ENCODE measurements at regions not wholly inside any gene's neighbourhood (a gene's known extent, or its start where the extent isn't known, plus 50 kb on each side); places are given as distances from the start of the nearest gene placed in this dataset.

GRCh38 chr18:70457223-70457622 is 168.4 kb downstream of the SOCS6 start:
- no peak for DNase-seq (ENCODE audit: low read depth)

GRCh38 chr18:70456376-70456775 is 167.5 kb downstream of the SOCS6 start:
- DNase-seq (ENCODE audit: low read depth) = no peak

GRCh38 chr18:70455731-70456130 is 166.9 kb downstream of the SOCS6 start:
- no peak for DNase-seq (ENCODE audit: low read depth)

GRCh38 chr18:70454704-70455322 is 166.0 kb downstream of the SOCS6 start:
- peak; percentile 68 for DNase-seq (ENCODE audit: low read depth)

DNA sequence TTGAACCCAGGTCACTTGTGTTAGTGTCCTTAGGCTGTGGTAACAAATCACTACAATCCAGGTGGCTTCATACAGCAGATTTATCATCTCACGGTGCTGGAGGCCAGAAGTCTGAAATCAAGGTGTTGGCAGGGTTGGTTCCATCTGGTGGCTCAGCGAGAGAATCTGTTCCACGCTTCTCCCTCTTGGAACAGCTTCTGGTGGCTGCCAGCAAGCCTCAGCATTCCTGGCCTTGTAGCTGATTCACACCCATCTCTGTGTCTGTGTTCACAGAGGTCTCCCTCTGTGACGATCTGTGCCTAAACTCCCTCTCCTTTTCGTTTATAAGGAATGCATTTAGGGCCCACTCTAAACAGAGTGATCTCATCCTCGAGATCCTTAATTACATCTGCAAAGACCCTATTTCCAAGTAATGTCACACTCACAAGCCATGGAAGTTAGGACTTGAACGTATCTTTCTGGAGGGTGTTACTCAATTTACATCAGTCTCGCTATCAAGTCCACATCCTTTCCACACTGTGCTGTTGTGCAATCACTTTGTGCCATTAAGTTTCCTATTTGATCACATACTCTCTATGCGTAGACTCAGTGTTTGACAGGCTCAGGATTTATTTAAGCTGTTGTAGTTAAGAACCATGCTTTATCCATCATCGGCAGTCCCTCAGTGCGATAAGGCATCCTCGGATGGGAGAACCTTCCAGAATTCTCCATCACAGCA is 164.4 kb downstream of the SOCS6 start:
- no peak for DNase-seq (ENCODE audit: low read depth)

DNA sequence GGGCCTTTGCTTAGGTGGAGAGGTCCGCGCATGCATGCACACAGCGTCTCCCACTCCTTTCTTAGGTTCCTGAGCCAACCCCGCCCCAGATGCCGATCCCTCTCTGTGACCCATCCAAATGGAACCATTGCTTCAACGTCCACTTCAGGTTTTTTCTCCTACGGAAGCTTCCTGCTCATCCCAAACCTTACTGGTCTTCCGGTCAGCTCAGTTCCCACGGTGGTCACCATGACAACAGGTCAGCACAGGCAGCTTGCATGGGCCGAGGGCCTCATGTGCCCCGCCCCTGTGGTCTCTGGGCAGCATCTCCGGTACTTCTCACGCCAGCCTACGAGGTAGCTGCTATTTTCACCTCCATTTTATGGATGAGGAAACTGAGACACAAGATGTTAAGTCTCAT is 163.7 kb downstream of the SOCS6 start:
- no peak for DNase-seq (ENCODE audit: low read depth)

GRCh38 chr18:70450426-70451253 is 161.8 kb downstream of the SOCS6 start:
- DNase-seq (ENCODE audit: low read depth) = peak; percentile 22

DNA sequence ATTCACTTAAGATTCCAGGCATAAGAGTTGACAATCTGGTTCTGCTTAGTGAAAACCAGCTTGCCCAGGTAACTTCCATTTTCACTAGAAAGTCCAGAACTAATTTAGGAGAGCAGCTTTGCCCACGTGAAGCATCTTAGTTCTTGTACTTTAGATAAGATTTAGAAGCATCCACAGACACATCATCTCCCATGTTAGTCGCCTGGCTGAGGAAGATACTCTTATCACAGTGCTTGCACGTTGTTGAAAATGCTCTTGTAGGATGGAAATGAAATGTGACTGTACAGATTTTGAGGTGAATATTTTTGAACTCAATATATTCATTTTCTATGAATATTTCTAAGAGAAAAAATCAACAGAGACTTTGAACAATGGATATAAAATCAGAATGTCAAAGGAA is 159.7 kb downstream of the SOCS6 start:
- DNase-seq (ENCODE audit: low read depth) = no peak

DNA sequence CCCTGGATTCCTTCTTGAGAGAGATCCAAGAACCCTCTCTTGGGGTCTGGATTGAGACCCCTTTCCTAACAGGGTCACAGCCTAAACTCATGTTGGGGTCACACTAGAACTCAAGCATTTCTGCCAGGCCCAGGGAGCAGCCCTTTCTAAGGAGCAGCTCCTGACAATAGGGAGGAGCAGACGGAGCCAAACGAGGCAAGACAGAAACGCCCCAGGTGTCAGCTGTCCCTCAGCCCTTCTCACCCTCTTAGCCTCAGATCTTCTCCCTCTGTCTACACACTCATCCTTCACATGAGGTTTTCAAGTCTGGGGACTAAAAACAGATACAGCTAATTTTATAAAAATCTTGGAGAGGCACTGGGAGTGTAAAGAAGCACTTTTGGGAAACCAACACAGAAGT is 157.2 kb downstream of the SOCS6 start:
- DNase-seq (ENCODE audit: low read depth) = no peak

DNA sequence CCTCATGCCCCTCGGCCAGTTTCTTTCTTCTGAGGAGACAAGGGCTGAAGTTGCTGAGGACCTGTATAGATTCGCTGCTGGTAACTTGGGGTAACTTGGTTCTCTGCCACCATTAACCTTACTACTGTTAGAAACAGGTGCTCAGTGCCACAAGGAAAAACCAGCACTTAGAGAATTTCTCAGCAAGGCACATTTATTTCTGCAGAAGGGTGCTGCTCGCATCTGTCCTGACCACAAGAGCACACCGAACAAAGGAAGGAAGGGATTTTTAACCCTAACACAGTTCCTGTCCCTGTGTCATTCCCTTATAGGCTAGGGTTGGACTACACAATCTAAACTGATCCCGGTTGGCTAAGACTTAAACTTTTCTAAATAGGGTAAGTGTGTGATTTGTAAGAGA is 154.1 kb downstream of the SOCS6 start:
- no peak for DNase-seq (ENCODE audit: low read depth)

DNA sequence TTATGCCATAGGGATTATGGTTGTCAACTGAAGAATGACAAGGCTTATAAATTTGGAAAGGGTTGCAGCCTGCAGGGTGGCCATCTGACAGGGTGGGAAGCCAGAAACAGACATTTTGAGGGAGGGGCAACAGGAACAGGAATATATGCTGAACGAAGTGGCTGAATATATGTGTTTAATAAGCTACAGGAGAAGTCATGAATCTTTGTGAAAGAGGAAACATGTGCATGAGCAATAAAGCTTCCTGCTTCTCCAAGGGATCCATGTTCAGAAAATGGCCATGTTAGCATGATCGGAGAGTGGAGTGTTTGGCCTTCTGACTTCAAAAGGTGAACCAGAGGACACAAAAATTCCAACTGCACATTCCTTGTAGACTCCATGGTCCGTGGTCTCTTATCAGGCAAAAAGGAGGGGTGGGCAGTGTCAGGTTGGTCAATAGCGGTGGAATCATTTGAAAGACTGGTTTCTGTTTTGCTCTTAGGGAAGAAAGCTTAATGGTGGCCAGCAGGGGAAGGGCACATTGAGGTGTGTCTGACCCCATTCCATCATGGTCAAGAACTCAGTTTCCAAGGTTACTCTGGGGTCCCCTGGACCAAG is 144.1 kb downstream of the SOCS6 start:
- no peak for DNase-seq (ENCODE audit: low read depth)

- DNase-seq (ENCODE audit: low read depth) = peak; percentile 91
These were observed 142.4 kb downstream of the SOCS6 start for GRCh38 chr18:70431203-70431624.

DNA sequence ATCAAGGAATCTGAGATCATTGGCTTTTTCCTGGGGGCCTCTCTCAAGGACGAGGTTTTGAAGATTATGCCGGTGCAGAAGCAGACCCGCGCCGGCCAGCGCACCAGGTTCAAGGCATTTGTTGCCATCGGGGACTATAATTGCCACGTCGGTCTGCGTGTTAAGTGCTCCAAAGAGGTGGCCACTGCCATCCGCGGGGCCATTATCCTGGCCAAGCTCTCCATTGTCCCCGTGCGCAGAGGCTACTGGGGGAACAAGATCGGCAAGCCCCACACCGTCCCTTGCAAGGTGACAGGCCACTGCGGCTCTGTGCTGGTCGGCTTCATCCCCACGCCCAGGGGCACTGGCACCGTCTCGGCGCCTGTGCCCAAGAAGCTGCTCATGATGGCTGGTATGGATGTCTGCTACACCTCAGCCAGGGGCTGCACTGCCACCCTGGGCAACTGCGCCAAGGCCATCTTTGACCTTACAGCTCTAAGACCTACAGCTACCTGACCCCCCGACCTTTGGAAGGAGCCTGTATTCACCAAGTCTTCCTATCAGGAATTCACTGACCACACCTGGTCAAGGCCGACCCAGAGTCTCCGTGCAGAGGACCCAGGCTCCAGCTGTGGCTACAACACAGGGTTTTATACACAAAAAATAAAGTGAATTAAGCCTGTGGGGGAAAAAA is 141.8 kb downstream of the SOCS6 start:
- no peak for DNase-seq (ENCODE audit: low read depth)

DNA sequence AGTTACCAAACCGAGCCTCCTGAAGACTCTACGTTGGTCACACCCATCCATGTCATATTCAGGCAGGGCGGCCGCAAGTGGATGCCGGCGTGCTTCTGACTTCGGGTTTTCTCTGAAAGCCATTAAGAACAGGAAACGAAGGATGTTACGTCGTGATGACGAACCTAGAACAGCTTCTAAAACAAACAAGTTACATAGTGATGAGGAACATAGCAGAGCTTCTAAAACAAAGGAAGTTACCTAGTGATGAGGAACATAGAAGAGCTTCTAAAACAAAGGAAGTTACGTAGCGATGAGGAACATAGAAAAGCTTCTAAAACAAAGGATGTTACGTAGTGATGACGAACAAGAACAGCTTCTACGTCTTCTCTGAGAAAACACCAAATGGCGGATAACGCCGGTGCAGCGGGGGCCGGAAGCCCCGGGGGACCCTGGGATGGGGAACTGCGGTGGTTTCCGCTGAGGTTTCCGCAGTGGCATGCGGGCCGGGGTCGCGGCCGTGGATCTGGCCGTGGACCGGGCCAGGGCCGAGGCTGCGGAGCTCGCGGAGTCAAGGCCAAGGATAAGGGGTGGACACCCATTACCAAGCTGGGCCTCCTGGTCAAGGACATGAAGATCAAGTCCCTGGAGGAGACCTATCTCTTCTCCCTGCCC is 141.1 kb downstream of the SOCS6 start:
- no peak for DNase-seq (ENCODE audit: low read depth)

DNA sequence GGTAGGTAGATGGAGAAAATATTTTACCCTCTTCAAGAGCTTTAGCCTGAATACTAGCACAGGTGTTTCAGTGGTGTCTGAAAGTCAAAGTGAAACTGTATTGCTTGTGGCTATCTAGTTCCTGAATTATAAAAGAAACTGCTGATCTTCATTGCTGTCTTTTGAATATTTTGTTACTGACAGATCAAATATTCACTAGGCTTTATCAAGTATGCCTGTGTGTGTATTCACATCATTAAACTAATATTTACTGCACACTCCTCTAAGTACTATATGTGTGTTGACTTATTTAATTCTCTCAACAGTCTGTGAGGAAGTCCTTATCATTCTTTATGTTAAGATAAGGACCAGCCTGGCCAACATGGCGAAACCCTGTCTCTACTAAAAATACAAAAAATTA is 139.6 kb downstream of the SOCS6 start:
- DNase-seq (ENCODE audit: low read depth) = no peak

GRCh38 chr18:70426818-70427217 is 138.0 kb downstream of the SOCS6 start:
- no peak for DNase-seq (ENCODE audit: low read depth)

DNA sequence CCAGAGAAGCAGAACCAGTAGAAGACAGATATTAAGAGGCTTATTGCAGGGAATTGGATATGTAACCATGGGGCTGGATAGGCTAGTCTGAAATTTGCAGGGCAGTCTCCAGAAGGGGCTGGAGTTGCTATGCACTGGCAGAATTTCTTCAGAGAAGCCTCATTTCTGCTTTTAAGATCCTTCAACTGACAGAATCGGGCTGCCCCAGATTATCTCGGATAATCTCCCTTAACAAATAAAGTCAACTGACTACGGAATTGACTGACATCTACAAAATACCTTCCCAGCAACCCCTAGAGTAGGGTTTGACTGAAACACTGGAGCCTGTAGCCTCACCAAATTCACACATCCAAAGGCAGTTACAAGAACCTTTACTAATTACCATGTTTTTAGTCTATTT is 136.4 kb downstream of the SOCS6 start:
- no peak for DNase-seq (ENCODE audit: low read depth)

DNA sequence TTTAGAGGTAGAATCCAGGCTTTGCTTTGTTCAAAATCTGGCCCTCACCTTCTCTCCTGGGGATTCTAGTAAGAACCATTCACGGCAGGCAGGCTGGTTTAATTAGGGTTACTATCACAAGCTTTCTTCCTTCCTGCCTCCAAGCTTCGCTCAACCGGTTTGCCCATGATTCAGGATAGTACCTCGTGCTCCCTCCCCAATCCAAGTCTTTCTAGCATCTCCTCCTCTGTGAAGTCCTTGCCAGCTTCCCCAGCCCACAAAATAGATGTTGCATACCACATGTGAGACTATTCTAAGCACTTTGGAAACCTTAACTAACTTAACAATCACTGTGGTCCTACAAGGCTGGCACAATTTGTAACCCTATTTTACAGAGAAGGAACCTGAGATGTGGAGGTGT is 135.1 kb downstream of the SOCS6 start:
- peak; percentile 45 for DNase-seq (ENCODE audit: low read depth)

GRCh38 chr18:70423120-70423519 is 134.3 kb downstream of the SOCS6 start:
- DNase-seq (ENCODE audit: low read depth) = no peak

DNA sequence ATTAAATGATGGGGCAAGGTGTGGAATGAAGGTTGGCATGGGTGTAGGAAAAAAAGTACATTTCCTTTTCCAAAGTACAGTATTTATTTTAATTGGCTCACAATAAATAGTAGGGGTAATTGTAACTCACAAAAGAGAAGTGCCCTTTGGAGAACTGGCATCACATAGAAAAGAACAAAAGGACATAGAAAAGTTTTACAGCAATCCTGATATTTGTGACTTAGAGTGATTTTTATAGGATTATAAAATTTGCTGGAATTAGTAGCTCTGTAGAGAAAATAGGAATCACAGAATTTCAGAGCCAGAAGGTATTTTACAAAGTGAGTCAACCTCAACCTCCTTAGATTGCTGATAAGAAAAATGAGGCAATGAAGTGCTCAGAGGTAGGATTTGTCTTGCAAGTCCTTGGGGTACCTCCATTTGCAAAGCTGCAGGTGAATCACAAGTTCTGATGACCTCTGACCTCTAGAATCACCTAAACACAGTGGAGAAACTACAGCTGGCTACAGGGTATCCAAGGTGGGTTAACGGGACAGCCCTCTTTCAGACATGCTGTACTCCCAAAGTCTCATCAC is 133.6 kb downstream of the SOCS6 start:
- DNase-seq (ENCODE audit: low read depth) = peak; percentile 33
